ENCODE measurements at regions not wholly inside any gene's neighbourhood (a gene's known extent, or its start where the extent isn't known, plus 50 kb on each side); places are given as distances from the start of the nearest gene placed in this dataset.
"Not testable (repeated sequence)": the region's sequence is repeated elsewhere in the genome, so short reads cannot be mapped to it uniquely, and the experiment has no call there.

DNA sequence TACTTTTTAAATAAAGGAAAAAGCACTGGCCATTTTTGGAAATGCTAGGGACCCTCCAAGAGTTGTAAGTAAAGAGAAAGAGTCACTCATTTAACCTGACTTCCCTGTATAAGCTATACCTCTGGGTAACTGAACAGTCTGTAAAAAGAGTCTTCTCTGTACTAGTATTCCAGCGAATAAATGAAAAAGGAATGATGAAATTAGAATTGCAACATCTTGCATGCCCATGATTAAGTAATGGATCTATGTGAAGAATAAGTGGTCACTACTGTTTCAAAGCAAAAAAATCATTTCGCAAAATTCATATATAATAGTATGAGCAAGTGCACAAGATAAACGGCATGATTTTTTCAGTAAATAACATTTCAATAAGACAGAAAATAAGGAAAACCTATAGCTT, 116.8 kb downstream of the ZFAND4 start (continued):
- TF ChIP-seq, protein P1, sequence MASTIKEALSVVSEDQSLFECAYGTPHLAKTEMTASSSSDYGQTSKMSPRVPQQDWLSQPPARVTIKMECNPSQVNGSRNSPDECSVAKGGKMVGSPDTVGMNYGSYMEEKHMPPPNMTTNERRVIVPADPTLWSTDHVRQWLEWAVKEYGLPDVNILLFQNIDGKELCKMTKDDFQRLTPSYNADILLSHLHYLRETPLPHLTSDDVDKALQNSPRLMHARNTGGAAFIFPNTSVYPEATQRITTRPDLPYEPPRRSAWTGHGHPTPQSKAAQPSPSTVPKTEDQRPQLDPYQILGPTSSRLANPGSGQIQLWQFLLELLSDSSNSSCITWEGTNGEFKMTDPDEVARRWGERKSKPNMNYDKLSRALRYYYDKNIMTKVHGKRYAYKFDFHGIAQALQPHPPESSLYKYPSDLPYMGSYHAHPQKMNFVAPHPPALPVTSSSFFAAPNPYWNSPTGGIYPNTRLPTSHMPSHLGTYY (CRISPR knock-in tag; IDR thresholded peaks at IDR 0.05), result no peak
- TF ChIP-seq, protein P2, sequence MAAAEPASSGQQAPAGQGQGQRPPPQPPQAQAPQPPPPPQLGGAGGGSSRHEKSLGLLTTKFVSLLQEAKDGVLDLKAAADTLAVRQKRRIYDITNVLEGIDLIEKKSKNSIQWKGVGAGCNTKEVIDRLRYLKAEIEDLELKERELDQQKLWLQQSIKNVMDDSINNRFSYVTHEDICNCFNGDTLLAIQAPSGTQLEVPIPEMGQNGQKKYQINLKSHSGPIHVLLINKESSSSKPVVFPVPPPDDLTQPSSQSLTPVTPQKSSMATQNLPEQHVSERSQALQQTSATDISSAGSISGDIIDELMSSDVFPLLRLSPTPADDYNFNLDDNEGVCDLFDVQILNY (CRISPR knock-in tag; IDR thresholded peaks at IDR 0.05), result no peak
- no peak for TF ChIP-seq GABPB1 (CRISPR knock-in tag; IDR thresholded peaks at IDR 0.05)
- no peak for TF ChIP-seq TEAD4 (CRISPR knock-in tag; IDR thresholded peaks at IDR 0.05)
- TF ChIP-seq IRF2 (CRISPR knock-in tag; IDR thresholded peaks at IDR 0.05; ENCODE audit: borderline replicate concordance, low read depth), result no peak
- TF ChIP-seq, protein P3, sequence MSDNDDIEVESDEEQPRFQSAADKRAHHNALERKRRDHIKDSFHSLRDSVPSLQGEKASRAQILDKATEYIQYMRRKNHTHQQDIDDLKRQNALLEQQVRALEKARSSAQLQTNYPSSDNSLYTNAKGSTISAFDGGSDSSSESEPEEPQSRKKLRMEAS (CRISPR knock-in tag; IDR thresholded peaks at IDR 0.05), result no peak
- TF ChIP-seq ZNF416 (CRISPR knock-in tag; IDR thresholded peaks at IDR 0.05), result no peak

DNA sequence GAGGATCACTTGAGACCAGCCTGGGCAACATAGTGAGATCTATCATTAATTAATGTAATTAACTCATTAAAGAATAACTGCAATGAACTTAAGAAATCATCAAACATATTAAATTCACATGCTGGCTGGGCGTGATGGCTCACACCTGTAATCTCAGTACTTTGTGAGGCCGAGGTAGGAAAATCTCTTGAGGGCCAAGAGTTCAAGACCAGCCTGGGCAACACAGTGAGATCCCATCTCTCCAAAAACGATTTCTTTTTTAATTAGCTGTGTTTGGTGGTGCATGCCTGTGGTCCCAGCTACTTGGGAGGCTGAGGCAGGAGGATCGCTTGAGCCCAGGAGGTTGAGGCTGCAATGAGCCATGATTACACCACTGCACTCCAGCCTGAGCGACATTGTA, 117.2 kb downstream of the ZFAND4 start:
- H3K9me3 Mint-ChIP-seq; H3K27me3 Mint-ChIP-seq (ENCODE audit: low read depth); H3K4me3 Mint-ChIP-seq; H3K36me3 Mint-ChIP-seq; H3K27ac Mint-ChIP-seq; CTCF ChIA-PET; ATAC-seq; DNase-seq (ENCODE audit: low spot score); POLR2A ChIA-PET: not testable (repeated sequence)
- TF ChIP-seq ZNF121 (CRISPR knock-in tag; IDR thresholded peaks at IDR 0.05), result peak; percentile 60; the same call in 1 of the 2 replicates
- H3K4me1 Mint-ChIP-seq, result peaks cover 22% of the 10 kb centered on the region

DNA sequence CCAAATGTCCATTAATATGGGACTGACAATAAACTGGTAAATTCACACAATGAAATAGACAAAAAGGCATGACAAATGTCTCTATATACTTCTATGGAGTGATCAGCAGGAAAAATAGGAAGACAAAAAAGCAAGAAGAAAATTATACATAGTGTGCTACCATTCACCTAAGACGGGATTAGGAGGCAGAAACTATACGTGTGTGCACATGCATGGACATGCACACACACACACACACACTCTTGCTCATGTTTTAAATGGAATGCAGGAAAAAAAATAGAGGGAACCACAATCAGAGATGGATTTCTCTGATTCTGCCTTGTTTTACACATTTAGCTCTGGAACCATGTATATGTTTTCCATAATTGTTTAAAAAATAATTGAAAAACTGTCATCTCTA, 119.0 kb downstream of the ZFAND4 start:
- DNase-seq (ENCODE audit: low spot score) (no peak), ATAC-seq (no peak)
- ChIA-PET POLR2A (no interaction called here), CTCF (no interaction called here)
- Mint-ChIP-seq H3K9me3 (no peaks in the 10 kb centered on the region), H3K36me3 (0 out of 2 replicates have a peak, but pooled peaks cover 2% of the 10 kb centered on the region), H3K4me1 (peaks cover 22% of the 10 kb centered on the region), H3K27me3 (ENCODE audit: low read depth) (no peaks in the 10 kb centered on the region), H3K4me3 (no peak overlapping the region), H3K27ac (no peak overlapping the region)
- TF ChIP-seq, protein P4, sequence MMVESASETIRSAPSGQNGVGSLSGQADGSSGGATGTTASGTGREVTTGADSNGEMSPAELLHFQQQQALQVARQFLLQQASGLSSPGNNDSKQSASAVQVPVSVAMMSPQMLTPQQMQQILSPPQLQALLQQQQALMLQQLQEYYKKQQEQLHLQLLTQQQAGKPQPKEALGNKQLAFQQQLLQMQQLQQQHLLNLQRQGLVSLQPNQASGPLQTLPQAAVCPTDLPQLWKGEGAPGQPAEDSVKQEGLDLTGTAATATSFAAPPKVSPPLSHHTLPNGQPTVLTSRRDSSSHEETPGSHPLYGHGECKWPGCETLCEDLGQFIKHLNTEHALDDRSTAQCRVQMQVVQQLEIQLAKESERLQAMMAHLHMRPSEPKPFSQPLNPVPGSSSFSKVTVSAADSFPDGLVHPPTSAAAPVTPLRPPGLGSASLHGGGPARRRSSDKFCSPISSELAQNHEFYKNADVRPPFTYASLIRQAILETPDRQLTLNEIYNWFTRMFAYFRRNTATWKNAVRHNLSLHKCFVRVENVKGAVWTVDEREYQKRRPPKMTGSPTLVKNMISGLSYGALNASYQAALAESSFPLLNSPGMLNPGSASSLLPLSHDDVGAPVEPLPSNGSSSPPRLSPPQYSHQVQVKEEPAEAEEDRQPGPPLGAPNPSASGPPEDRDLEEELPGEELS (CRISPR knock-in tag; IDR thresholded peaks at IDR 0.05), result no peak
- TF ChIP-seq GTF2I (CRISPR knock-in tag; conservative IDR thresholded peaks at IDR 0.05) (no peak), NR1H2 (CRISPR knock-in tag; IDR thresholded peaks at IDR 0.05) (no peak), SOX15 (CRISPR knock-in tag; IDR thresholded peaks at IDR 0.05) (no peak), ZNF317 (CRISPR knock-in tag; IDR thresholded peaks at IDR 0.05; ENCODE audit: borderline replicate concordance, low read depth) (no peak), ZNF138 (CRISPR knock-in tag; conservative IDR thresholded peaks at IDR 0.05) (no peak), JAZF1 (CRISPR knock-in tag; IDR thresholded peaks at IDR 0.05) (no peak), NFATC4 (CRISPR knock-in tag; IDR thresholded peaks at IDR 0.05) (no peak), ZNF416 (CRISPR knock-in tag; IDR thresholded peaks at IDR 0.05) (no peak), ESRRA (CRISPR knock-in tag; IDR thresholded peaks at IDR 0.05; ENCODE audit: borderline replicate concordance) (no peak)
- TF ChIP-seq, protein P5, sequence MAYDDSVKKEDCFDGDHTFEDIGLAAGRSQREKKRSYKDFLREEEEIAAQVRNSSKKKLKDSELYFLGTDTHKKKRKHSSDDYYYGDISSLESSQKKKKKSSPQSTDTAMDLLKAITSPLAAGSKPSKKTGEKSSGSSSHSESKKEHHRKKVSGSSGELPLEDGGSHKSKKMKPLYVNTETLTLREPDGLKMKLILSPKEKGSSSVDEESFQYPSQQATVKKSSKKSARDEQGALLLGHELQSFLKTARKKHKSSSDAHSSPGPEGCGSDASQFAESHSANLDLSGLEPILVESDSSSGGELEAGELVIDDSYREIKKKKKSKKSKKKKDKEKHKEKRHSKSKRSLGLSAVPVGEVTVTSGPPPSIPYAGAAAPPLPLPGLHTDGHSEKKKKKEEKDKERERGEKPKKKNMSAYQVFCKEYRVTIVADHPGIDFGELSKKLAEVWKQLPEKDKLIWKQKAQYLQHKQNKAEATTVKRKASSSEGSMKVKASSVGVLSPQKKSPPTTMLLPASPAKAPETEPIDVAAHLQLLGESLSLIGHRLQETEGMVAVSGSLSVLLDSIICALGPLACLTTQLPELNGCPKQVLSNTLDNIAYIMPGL (CRISPR knock-in tag; IDR thresholded peaks at IDR 0.05), result no peak
- TF ChIP-seq, protein P6, sequence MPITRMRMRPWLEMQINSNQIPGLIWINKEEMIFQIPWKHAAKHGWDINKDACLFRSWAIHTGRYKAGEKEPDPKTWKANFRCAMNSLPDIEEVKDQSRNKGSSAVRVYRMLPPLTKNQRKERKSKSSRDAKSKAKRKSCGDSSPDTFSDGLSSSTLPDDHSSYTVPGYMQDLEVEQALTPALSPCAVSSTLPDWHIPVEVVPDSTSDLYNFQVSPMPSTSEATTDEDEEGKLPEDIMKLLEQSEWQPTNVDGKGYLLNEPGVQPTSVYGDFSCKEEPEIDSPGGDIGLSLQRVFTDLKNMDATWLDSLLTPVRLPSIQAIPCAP (CRISPR knock-in tag; IDR thresholded peaks at IDR 0.05), result no peak
- TF ChIP-seq, protein P7, sequence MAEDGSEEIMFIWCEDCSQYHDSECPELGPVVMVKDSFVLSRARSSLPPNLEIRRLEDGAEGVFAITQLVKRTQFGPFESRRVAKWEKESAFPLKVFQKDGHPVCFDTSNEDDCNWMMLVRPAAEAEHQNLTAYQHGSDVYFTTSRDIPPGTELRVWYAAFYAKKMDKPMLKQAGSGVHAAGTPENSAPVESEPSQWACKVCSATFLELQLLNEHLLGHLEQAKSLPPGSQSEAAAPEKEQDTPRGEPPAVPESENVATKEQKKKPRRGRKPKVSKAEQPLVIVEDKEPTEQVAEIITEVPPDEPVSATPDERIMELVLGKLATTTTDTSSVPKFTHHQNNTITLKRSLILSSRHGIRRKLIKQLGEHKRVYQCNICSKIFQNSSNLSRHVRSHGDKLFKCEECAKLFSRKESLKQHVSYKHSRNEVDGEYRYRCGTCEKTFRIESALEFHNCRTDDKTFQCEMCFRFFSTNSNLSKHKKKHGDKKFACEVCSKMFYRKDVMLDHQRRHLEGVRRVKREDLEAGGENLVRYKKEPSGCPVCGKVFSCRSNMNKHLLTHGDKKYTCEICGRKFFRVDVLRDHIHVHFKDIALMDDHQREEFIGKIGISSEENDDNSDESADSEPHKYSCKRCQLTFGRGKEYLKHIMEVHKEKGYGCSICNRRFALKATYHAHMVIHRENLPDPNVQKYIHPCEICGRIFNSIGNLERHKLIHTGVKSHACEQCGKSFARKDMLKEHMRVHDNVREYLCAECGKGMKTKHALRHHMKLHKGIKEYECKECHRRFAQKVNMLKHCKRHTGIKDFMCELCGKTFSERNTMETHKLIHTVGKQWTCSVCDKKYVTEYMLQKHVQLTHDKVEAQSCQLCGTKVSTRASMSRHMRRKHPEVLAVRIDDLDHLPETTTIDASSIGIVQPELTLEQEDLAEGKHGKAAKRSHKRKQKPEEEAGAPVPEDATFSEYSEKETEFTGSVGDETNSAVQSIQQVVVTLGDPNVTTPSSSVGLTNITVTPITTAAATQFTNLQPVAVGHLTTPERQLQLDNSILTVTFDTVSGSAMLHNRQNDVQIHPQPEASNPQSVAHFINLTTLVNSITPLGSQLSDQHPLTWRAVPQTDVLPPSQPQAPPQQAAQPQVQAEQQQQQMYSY (CRISPR knock-in tag; IDR thresholded peaks at IDR 0.05), result no peak
- TF ChIP-seq, protein P3 (CRISPR knock-in tag; IDR thresholded peaks at IDR 0.05), result no peak
